GM12878 (cell line): ENCODE measurements at regions not wholly inside any gene's neighbourhood (a gene's known extent, or its start where the extent isn't known, plus 50 kb on each side); places are given as distances from the start of the nearest gene placed in this dataset.

Experiments
- CEBPB ChIP-seq, 2 experiments: fragments of 150-350 bp in 1 of 2; IDR thresholded peaks; 2 replicates each; pipeline ENCODE4 v1.6.1; 2012 to 2014; ENCODE audit warnings: low read depth in 2 of 2, low read length in 2 of 2, borderline replicate concordance in 1 of 2, inconsistent platforms in 1 of 2
- CHD4 ChIP-seq: fragments of 200-600 bp; sonication (generic); IDR thresholded peaks from 2 replicates; pipeline ENCODE4 v1.6.1; 2016; ENCODE audit warnings: mild to moderate bottlenecking
- EZH2 ChIP-seq: IDR thresholded peaks from 2 replicates; pipeline ENCODE4 v1.6.1; 2012; ENCODE audit warnings: low read depth, mild to moderate bottlenecking, control low read depth, inconsistent platforms, low read length, borderline replicate concordance; ENCODE audit not compliant: control insufficient read depth
- JUND ChIP-seq: IDR thresholded peaks from 2 replicates; pipeline ENCODE4 v1.6.1; 2012; ENCODE audit warnings: low read depth, mild to moderate bottlenecking, low read length, improper control_type of control experiment, moderate library complexity
- NFYB ChIP-seq: IDR thresholded peaks from 2 replicates; pipeline ENCODE4 v1.6.1; 2011; ENCODE audit warnings: low read depth, mild to moderate bottlenecking, low read length, improper control_type of control experiment, moderate library complexity; ENCODE audit not compliant: insufficient read depth
- POLR2A ChIP-seq: IDR thresholded peaks from 2 replicates; pipeline ENCODE4 v1.6.1; 2011; ENCODE audit warnings: low read depth, mild to moderate bottlenecking, low read length
- SRF ChIP-seq, 2 experiments: IDR thresholded peaks; 2 replicates each; pipeline ENCODE4 v1.6.1; 2011; ENCODE audit warnings: low read depth in 2 of 2, low read length in 2 of 2, mild to moderate bottlenecking in 1 of 2, moderate library complexity in 1 of 2
- YY1 ChIP-seq: IDR thresholded peaks from 2 replicates; pipeline ENCODE4 v1.6.1; 2011; ENCODE audit warnings: low read depth, mild to moderate bottlenecking, low read length
- ZNF207 ChIP-seq: fragments of 450-650 bp; IDR thresholded peaks from 2 replicates; pipeline ENCODE4 v1.6.1; 2014; ENCODE audit warnings: antibody characterized with exemption, mild to moderate bottlenecking, borderline replicate concordance
- ZZZ3 ChIP-seq: IDR thresholded peaks from 2 replicates; pipeline ENCODE4 v1.6.1; 2011; ENCODE audit warnings: low read depth; ENCODE audit not compliant: control insufficient read depth, insufficient read length
- TF ChIP-seq, protein P1 (sequence below): IDR thresholded peaks from 2 replicates; pipeline ENCODE4 v1.6.1; 2012; ENCODE audit warnings: mild to moderate bottlenecking, low read depth, low read length
- TF ChIP-seq, protein P2 (sequence below), 3 experiments: IDR thresholded peaks in 2 of 3; conservative IDR thresholded peaks in 1 of 3; 2 replicates each; pipeline ENCODE4 v1.5.1; 2011; ENCODE audit warnings: low read depth in 3 of 3, low read length in 3 of 3, mild to moderate bottlenecking in 3 of 3, control low read depth in 2 of 3, moderate library complexity in 2 of 3, inconsistent platforms in 1 of 3, mixed read lengths in 1 of 3; ENCODE audit not compliant: control insufficient read depth in 2 of 3, insufficient read depth in 1 of 3; ENCODE audit errors: extremely low read depth in 1 of 3

GRCh38 chr12:30023186-30023585 is 239.4 kb upstream of the TMTC1 start:
- TF ChIP-seq CEBPB (IDR thresholded peaks at IDR 0.05; ENCODE audit: borderline replicate concordance in 1 of 2, low read depth in 2 of 2, low read length in 2 of 2) (no peak), YY1 (no peak), CHD4 (no peak), POLR2A (no peak), EZH2 (no peak), SRF (IDR thresholded peaks at IDR 0.05; ENCODE audit: low read depth in 2 of 2, low read length in 2 of 2) (no peak), JUND (no peak), ZZZ3 (no peak), ZNF207 (no peak), NFYB (no peak)
- TF ChIP-seq, protein P1, sequence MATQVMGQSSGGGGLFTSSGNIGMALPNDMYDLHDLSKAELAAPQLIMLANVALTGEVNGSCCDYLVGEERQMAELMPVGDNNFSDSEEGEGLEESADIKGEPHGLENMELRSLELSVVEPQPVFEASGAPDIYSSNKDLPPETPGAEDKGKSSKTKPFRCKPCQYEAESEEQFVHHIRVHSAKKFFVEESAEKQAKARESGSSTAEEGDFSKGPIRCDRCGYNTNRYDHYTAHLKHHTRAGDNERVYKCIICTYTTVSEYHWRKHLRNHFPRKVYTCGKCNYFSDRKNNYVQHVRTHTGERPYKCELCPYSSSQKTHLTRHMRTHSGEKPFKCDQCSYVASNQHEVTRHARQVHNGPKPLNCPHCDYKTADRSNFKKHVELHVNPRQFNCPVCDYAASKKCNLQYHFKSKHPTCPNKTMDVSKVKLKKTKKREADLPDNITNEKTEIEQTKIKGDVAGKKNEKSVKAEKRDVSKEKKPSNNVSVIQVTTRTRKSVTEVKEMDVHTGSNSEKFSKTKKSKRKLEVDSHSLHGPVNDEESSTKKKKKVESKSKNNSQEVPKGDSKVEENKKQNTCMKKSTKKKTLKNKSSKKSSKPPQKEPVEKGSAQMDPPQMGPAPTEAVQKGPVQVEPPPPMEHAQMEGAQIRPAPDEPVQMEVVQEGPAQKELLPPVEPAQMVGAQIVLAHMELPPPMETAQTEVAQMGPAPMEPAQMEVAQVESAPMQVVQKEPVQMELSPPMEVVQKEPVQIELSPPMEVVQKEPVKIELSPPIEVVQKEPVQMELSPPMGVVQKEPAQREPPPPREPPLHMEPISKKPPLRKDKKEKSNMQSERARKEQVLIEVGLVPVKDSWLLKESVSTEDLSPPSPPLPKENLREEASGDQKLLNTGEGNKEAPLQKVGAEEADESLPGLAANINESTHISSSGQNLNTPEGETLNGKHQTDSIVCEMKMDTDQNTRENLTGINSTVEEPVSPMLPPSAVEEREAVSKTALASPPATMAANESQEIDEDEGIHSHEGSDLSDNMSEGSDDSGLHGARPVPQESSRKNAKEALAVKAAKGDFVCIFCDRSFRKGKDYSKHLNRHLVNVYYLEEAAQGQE = no peak
- TF ChIP-seq, protein P2, sequence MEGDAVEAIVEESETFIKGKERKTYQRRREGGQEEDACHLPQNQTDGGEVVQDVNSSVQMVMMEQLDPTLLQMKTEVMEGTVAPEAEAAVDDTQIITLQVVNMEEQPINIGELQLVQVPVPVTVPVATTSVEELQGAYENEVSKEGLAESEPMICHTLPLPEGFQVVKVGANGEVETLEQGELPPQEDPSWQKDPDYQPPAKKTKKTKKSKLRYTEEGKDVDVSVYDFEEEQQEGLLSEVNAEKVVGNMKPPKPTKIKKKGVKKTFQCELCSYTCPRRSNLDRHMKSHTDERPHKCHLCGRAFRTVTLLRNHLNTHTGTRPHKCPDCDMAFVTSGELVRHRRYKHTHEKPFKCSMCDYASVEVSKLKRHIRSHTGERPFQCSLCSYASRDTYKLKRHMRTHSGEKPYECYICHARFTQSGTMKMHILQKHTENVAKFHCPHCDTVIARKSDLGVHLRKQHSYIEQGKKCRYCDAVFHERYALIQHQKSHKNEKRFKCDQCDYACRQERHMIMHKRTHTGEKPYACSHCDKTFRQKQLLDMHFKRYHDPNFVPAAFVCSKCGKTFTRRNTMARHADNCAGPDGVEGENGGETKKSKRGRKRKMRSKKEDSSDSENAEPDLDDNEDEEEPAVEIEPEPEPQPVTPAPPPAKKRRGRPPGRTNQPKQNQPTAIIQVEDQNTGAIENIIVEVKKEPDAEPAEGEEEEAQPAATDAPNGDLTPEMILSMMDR (IDR thresholded peaks at IDR 0.05 in 2 of 3, conservative IDR thresholded peaks at IDR 0.05 in 1 of 3; ENCODE audit: control insufficient read depth in 2 of 3, extremely low read depth in 1 of 3, insufficient read depth in 1 of 3, low read depth in 3 of 3, low read length in 3 of 3) = no peak
